OCI-M1 (cell line): ENCODE measurements at regions not wholly inside any gene's neighbourhood (a gene's known extent, or its start where the extent isn't known, plus 50 kb on each side); places are given as distances from the start of the nearest gene placed in this dataset.
"Not testable (repeated sequence)": the region's sequence is repeated elsewhere in the genome, so short reads cannot be mapped to it uniquely, and the experiment has no call there.

Source experiments
- DNase-seq: peaks from one replicate; lab custom pipeline; 2025; lab: John Stamatoyannopoulos, UW

GRCh38 chr6:144681334-144681733 lies 396.2 kb downstream of the UTRN start:
- DNase-seq: peak; percentile 79

GRCh38 chr6:144683216-144684070 lies 398.3 kb downstream of the UTRN start:
- DNase-seq: no peak

GRCh38 chr6:144688713-144689112 lies 403.6 kb downstream of the UTRN start:
- no peak for DNase-seq

DNA sequence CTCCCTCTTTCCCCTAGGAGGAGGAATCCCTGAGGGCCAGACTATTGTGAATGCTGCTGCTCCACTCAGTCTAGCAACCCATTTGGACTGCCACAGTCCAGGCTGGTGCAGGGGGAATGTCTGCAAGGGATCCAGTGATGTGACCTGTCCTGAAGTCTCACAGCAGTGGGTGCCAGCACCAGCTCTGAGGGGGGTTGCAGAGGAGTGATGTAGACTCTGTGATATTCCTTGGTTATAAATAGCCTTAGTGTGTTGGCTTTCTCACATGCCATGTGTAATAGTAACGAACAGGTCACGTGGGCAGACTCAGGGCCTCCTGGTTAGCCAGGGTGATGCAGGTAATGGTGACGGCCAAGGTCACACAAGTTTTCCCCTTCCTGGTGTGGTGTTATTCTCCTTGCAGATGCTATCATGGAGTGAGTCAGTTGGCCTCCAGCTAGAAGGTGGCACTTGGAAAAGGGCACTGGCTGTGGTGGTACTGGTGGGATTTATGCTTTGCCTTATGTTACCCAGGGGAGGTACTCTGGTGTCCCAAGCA lies 404.4 kb downstream of the UTRN start:
- no peak for DNase-seq

- DNase-seq: no peak
Measured at GRCh38 chr6:144690133-144690532, 405.0 kb downstream of the UTRN start.

- no peak for DNase-seq
Measured at GRCh38 chr6:144690666-144691065, 405.5 kb downstream of the UTRN start.

DNA sequence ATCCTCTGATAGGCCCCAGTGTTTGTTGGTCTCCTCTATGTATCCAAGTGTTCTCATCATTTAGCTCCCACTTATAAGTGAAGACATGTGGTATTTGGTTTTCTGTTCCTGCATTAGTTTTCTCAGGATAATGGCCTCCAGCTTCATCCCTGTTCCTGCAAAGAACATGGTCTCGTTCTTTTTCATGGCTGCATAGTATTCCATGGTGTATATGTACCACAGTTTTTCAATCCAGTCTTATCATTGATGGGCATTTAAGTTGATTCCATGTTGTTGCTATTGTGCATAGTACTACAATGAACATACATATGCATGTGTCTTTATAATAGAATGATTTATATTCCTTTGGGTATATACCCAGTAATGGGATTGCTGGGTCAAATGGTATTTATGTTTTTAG lies 406.9 kb downstream of the UTRN start:
- not testable (repeated sequence) for DNase-seq

DNA sequence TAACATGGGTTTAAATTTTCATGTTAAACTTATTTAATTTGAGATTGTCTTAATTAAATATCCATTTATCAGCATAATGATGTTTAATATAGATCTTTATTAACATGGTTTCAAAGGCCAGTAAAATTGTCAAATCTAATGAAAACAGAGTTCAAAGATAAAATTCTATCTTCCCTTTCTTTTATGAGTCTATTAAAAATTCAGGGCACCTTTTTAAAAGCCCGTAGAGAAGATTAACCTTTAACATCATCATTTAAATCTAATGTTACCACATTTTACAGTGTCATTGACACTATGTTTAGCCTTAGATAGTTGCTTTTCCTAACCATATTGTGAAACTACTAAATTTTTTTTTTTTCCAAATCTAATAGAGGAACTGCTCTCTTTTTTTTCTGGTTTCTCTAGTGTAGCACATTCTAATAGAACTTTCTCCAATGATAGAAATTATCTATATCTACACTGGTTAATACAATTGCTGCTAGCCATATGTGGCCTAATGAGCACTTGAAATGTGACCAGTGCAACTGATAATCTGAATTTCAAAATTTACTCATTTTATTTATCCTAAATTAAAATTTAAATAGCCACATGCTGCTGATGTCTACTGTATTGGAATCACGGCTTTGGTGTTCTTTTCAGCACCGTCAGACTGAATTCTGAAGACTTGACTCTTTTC lies 410.9 kb downstream of the UTRN start:
- DNase-seq: no peak

DNA sequence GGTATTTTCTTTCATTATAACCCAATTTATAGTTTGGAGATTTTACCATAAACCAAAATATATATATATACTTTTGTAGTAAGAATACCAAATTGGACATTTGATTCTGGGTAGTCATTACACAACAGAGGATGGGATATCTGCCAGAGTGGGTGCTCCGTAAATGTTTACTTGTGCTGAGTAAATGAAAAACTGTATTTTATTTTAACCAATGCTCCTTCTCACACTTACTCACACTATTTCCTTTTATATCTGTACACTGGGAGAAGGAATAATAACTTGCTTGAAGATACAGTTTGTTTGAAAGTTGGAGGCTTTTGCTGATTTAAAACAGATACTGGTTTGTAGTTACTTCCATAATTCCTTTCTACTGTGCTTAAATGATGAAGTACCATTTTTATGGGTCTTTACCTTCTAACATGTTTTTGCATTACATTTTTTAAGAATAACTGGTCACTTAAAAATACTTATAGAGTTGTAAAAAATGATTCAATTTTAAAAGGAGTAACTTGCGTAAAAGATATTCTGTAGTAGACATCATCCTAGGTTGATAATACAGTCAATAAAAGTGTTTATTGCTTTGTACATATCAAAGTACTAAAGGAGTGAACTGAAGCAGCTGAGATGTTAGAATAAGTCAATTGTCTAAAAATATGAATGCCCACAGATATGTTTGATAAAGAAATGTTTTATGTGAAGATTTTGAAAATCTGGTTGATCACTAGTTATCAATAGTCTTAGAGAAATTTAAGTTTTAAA lies 411.7 kb downstream of the UTRN start:
- DNase-seq: no peak

GRCh38 chr6:144697369-144697760 lies 412.2 kb downstream of the UTRN start:
- no peak for DNase-seq

GRCh38 chr6:144697801-144698200 lies 412.7 kb downstream of the UTRN start:
- no peak for DNase-seq

DNA sequence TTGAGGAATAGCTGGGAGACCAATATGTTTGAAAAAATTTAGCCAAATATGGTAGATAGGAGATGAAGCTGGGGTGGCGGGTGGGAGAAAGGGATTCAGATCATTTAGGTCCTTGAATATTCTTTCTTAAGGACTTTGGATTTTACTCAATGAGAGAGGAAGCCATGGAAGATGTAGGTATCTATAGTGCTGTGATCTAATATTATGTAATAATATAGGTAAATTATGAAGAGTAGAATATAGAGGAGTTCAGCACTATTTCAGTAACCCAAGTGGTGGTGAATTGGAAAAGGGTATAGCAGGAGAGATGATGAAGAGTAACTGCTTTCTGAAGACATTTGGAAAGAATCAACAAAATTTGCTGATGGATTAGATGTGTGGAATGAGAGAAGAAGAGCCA lies 417.6 kb downstream of the UTRN start:
- DNase-seq: no peak

DNA sequence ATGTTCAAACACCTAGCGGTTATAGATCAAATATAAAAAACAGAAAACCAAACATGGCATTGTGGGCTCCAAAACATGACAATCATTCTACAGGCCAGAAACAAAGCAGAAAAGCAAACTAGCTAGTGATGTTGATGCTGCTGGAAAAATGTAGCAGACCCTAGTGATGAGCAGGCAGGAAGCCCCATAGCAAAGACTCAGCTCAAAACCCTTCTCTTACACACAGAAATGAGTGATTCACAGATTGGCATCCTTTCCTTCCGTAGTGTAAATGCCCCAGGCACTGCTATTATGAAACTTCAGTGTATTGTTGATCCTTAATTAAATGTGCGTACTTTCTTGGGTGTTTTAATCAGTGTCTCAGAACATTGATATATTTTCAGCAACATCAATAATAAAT lies 425.1 kb downstream of the UTRN start:
- DNase-seq: no peak

GRCh38 chr6:144711661-144712060 lies 426.5 kb downstream of the UTRN start:
- DNase-seq: no peak

- DNase-seq: no peak
Measured at GRCh38 chr6:144712541-144712940, 427.4 kb downstream of the UTRN start.

GRCh38 chr6:144714021-144714712 lies 429.0 kb downstream of the UTRN start:
- no peak for DNase-seq

- no peak for DNase-seq
Measured at GRCh38 chr6:144715344-144715743, 430.2 kb downstream of the UTRN start.

DNA sequence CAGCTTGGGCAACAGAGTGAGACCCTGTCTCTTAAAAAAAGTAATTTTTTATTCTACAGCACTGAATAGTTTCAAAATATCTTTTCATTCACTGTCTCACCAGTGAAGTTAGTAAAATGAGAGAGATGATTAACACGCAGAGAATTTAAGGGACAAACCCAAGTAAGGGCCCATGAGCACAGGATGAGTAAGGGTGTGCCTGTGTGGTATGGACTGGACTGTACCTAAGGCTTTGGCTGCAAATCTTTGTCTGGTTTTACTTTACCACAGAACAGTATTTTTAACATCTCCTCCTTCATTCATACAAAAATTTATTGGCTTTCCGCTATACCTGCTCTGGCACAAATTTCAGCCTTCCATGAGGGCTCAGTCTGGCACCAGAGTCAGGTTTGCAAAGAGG lies 433.3 kb downstream of the UTRN start:
- no peak for DNase-seq

DNA sequence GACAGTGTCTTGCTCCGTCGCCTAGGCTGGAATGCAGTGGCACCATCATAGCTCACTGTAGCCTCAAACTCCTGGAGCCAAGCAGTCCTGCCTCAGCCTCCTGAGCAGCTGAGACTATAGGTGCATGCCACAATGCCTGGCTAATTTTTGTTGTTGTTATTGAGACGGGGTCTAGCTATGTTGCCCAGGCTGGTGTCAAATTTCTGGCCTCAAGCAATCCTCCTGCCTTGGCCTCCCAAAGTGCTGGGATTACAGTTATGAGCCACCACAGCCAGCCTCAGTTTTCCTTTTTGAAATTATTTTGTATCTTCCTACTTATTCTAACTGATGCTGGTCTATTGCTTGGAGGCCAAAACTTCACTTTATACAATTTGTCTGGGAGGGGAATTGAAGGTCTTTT lies 436.1 kb downstream of the UTRN start:
- no peak for DNase-seq

- DNase-seq: no peak
Measured at GRCh38 chr6:144722154-144722737, 437.1 kb downstream of the UTRN start.

DNA sequence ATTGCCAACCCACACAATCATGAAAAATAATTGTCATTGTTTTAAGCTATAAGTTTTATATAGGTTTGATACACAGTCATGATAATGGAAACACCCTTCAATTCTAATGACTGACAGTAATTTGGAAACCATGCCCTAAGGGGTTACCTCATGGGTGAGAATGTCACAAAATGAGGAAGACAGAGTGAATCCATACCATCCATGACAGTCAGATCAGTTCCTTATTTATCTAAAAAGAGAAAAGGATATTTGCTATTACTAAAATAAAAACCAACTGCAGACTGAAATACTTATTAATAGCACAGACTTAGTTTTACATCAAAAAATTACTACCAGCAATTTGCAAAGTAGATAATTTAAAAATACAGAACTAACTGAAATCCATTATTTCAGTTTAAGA lies 437.8 kb downstream of the UTRN start:
- peak; percentile 21 for DNase-seq

DNA sequence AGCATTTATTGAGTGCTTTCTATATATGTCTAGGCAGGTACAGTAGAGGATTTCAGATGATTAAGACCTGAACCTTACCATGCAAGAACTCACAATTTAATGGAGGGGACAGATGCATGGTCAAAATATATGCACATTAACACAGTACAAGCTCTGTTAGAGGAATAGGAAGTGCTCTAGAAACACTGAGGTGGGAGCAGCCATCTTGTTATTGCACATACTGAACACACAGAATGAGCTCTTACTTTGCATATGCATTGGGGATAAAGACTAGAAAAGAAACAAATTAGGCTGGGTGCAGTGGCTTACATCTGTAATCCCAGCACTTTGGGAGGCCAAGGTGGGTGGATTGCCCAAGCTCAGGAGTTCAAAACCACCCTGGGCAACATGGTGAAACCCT lies 438.3 kb downstream of the UTRN start:
- no peak for DNase-seq
